SK-N-SH (cell line): ENCODE measurements at regions not wholly inside any gene's neighbourhood (a gene's known extent, or its start where the extent isn't known, plus 50 kb on each side); places are given as distances from the start of the nearest gene placed in this dataset.

Source experiments
- CTCF ChIP-seq: fragments of 200-600 bp; sonication (generic); IDR thresholded peaks from 2 replicates; pipeline ENCODE4 v1.6.1; 2017; ENCODE audit warnings: antibody characterized with exemption, mild to moderate bottlenecking, moderate library complexity
- EZH2phosphoT487 ChIP-seq: fragments of 200-600 bp; sonication (generic); IDR thresholded peaks from 2 replicates; pipeline ENCODE4 v1.6.1; 2017; ENCODE audit warnings: low read depth, mixed run types, mild to moderate bottlenecking, antibody characterized with exemption, moderate library complexity, borderline replicate concordance
- FOSL2 ChIP-seq: IDR thresholded peaks from 2 replicates; pipeline ENCODE4 v1.4.0; 2012; ENCODE audit warnings: low read depth, mild to moderate bottlenecking, moderate library complexity, borderline replicate concordance
- GABPA ChIP-seq: IDR thresholded peaks from 2 replicates; pipeline ENCODE4 v1.4.0; 2012; ENCODE audit warnings: low read depth, mild to moderate bottlenecking
- IRF3 ChIP-seq: fragments of 150-350 bp; IDR thresholded peaks from 2 replicates; pipeline ENCODE4 v1.6.1; 2016; ENCODE audit warnings: mild to moderate bottlenecking, low read depth, low read length
- JUND ChIP-seq: IDR thresholded peaks from 2 replicates; pipeline ENCODE4 v1.4.0; 2012
- PBX3 ChIP-seq: IDR thresholded peaks from 2 replicates; pipeline ENCODE4; 2012
- POLR2AphosphoS5 ChIP-seq: IDR thresholded peaks from 2 replicates; pipeline ENCODE4 v1.6.1; 2012; ENCODE audit warnings: low read depth, low read length
- RCOR1 ChIP-seq: fragments of 150-350 bp; IDR thresholded peaks from 2 replicates; pipeline ENCODE4 v1.6.1; 2017; ENCODE audit warnings: antibody characterized with exemption, low read length
- TCF12 ChIP-seq: IDR thresholded peaks from 2 replicates; pipeline ENCODE4 v1.4.0; 2012
- USF1 ChIP-seq: IDR thresholded peaks from 2 replicates; pipeline ENCODE4 v1.4.0; 2012; ENCODE audit warnings: low read depth, borderline replicate concordance
- ZBTB33 ChIP-seq: IDR thresholded peaks from 2 replicates; pipeline ENCODE4 v1.4.0; 2012; ENCODE audit warnings: low read depth, borderline replicate concordance

- TF ChIP-seq PBX3 (no peak), EZH2phosphoT487 (no peak), RCOR1 (no peak), ZBTB33 (no peak), USF1 (no peak), TCF12 (no peak), JUND (no peak), IRF3 (no peak), POLR2AphosphoS5 (no peak), CTCF (no peak), GABPA (no peak), FOSL2 (no peak)
These were observed 279.9 kb upstream of the TET2 start for GRCh38 chr4:104866809-104867208.
